GM12878 (cell line): ENCODE measurements at regions not wholly inside any gene's neighbourhood (a gene's known extent, or its start where the extent isn't known, plus 50 kb on each side); places are given as distances from the start of the nearest gene placed in this dataset.
A peak's percentile ranks its signal among the peaks of the same experiment; 100 is the strongest.

ENCODE experiments used
- ATAC-seq: fragments of 200-7000 bp; cut with Tn5 transposase; 3 replicates; pipeline ENCODE4 v1.9.1; 2020; ENCODE audit warnings: mild to moderate bottlenecking, moderate library complexity
- BruUV-seq: library from RNA; stranded (reverse); fragments of 400-500 nt; replicated peaks from 2 replicates; lab custom pipeline; 2021; lab: Mats Ljungman, UMichigan
- CTCF ChIA-PET: fragments of 300-600 bp; sonication (Branson Sonifier 250); formaldehyde crosslinking; extraction: SDS; loops from one replicate; lab custom pipeline; 2021; ENCODE audit warnings: inconsistent platforms; lab: Yijun Ruan, JAX
- POLR2A ChIA-PET: fragments of 350-600 bp; formaldehyde crosslinking; extraction: SDS; loops from one replicate; lab custom pipeline; 2021; ENCODE audit warnings: inconsistent platforms; lab: Charles Lee
- RAD21 ChIA-PET: fragments of 300-600 bp; sonication (Branson Sonifier 250); formaldehyde crosslinking; loops from one replicate; lab custom pipeline; 2023; ENCODE audit warnings: antibody characterized with exemption; ENCODE audit not compliant: unreplicated experiment; lab: Charles Lee
- SMC1A ChIA-PET: fragments of 300-600 bp; sonication (Branson Sonifier 250); formaldehyde crosslinking; loops from one replicate; lab custom pipeline; 2023; ENCODE audit not compliant: unreplicated experiment, uncharacterized antibody; lab: Charles Lee
- DNase-seq: peaks from one replicate; pipeline ENCODE4 v3.0.0-alpha.2; 2011; ENCODE audit warnings: low read depth, low spot score
- FAIRE-seq: peaks from 3 replicates; lab custom pipeline; 2011; peaks lifted over from hg19 to GRCh38; lab: Jason Lieb, UNC
- H2AFZ ChIP-seq: 2 replicates; pipeline ENCODE4 v1.6.0; 2011; ENCODE audit warnings: low read depth, low read length, control low read depth; ENCODE audit not compliant: control insufficient read depth
- H3K27ac ChIP-seq: 2 replicates; pipeline ENCODE4 v1.5.1; 2011; ENCODE audit warnings: control low read depth; ENCODE audit not compliant: control insufficient read depth, insufficient read depth
- H3K27me3 ChIP-seq, 2 experiments: replicated peaks in 1 of 2; 2 replicates each; pipeline versions ENCODE4 v1.6.0 to v1.6.1; 2011; ENCODE audit warnings: low read length in 1 of 2; ENCODE audit not compliant: control insufficient read depth in 2 of 2, insufficient read depth in 2 of 2
- H3K36me3 ChIP-seq, 2 experiments: 2 replicates each; pipeline ENCODE4 v1.5.1; 2011; ENCODE audit warnings: low read length in 1 of 2; ENCODE audit not compliant: control insufficient read depth in 2 of 2, insufficient read depth in 2 of 2
- H3K4me1 ChIP-seq: 2 replicates; pipeline ENCODE4 v1.6.1; 2011; ENCODE audit warnings: mild to moderate bottlenecking, low read length, moderate library complexity, mixed read lengths; ENCODE audit not compliant: control insufficient read depth, insufficient read depth
- H3K4me2 ChIP-seq: 2 replicates; pipeline ENCODE4 v1.6.0; 2011; ENCODE audit warnings: control low read depth; ENCODE audit not compliant: control insufficient read depth, insufficient read depth
- H3K4me3 ChIP-seq: fragments of 200-600 bp; sonication (generic); 2 replicates; pipeline ENCODE4 v1.5.1; 2016
- H3K79me2 ChIP-seq: 2 replicates; pipeline ENCODE4 v1.6.0; 2011; ENCODE audit warnings: low read length; ENCODE audit not compliant: control insufficient read depth, insufficient read depth
- H3K9ac ChIP-seq: 2 replicates; pipeline ENCODE4 v1.8.0; 2011; ENCODE audit warnings: low read length, control low read depth, mixed read lengths; ENCODE audit not compliant: control insufficient read depth, insufficient read depth
- H3K9me3 ChIP-seq: replicated peaks from 3 replicates; pipeline ENCODE4 v1.5.1; 2011; ENCODE audit warnings: mild to moderate bottlenecking, low read length; ENCODE audit not compliant: control insufficient read depth, insufficient read depth
- H4K20me1 ChIP-seq: 2 replicates; pipeline ENCODE4 v1.6.0; 2011; ENCODE audit not compliant: control insufficient read depth, insufficient read depth
- CEBPB ChIP-seq, 2 experiments: fragments of 150-350 bp in 1 of 2; IDR thresholded peaks; 2 replicates each; pipeline ENCODE4 v1.6.1; 2012 to 2014; ENCODE audit warnings: low read depth in 2 of 2, low read length in 2 of 2, borderline replicate concordance in 1 of 2, inconsistent platforms in 1 of 2
- CREB1 ChIP-seq: IDR thresholded peaks from 2 replicates; pipeline ENCODE4 v1.6.1; 2012; ENCODE audit warnings: low read depth, mild to moderate bottlenecking, inconsistent platforms
- CREM ChIP-seq: IDR thresholded peaks from 2 replicates; pipeline ENCODE4 v1.6.1; 2014; ENCODE audit warnings: antibody characterized with exemption, low read depth
- E2F4 ChIP-seq: IDR thresholded peaks from 2 replicates; pipeline ENCODE4 v1.6.1; 2012; ENCODE audit warnings: low read depth, low read length, improper control_type of control experiment
- EP300 ChIP-seq, 2 experiments: fragments of 150-350 bp in 1 of 2; IDR thresholded peaks; 2 replicates each; pipeline ENCODE4 v1.6.1; 2011 to 2012; ENCODE audit warnings: low read depth in 2 of 2, low read length in 2 of 2, borderline replicate concordance in 1 of 2, improper control_type of control experiment in 1 of 2, inconsistent platforms in 1 of 2; ENCODE audit not compliant: control insufficient read depth in 1 of 2
- JUNB ChIP-seq: IDR thresholded peaks from 2 replicates; pipeline ENCODE4 v1.6.1; 2016; ENCODE audit warnings: antibody characterized with exemption, mild to moderate bottlenecking
- MEF2A ChIP-seq: IDR thresholded peaks from 2 replicates; pipeline ENCODE4 v1.6.1; 2011; ENCODE audit warnings: low read depth, mild to moderate bottlenecking, low read length, moderate library complexity; ENCODE audit not compliant: insufficient read depth
- NFIC ChIP-seq: IDR thresholded peaks from 2 replicates; pipeline ENCODE4 v1.6.1; 2012; ENCODE audit warnings: low read depth, mild to moderate bottlenecking, inconsistent platforms, low read length, moderate library complexity
- PML ChIP-seq: IDR thresholded peaks from 2 replicates; pipeline ENCODE4 v1.6.1; 2012; ENCODE audit warnings: low read length, inconsistent platforms
- RUNX3 ChIP-seq: IDR thresholded peaks from 2 replicates; pipeline ENCODE4 v1.6.1; 2012; ENCODE audit warnings: low read length, inconsistent platforms
- SREBF2 ChIP-seq: IDR thresholded peaks from 2 replicates; pipeline ENCODE4 v1.6.1; 2012; ENCODE audit warnings: mild to moderate bottlenecking, low read length
- TCF12 ChIP-seq: IDR thresholded peaks from 2 replicates; pipeline ENCODE4 v1.6.1; 2011; ENCODE audit warnings: low read depth, mild to moderate bottlenecking, low read length
- TCF3 ChIP-seq: IDR thresholded peaks from 2 replicates; pipeline ENCODE4 v1.6.1; 2012; ENCODE audit warnings: low read depth, mild to moderate bottlenecking, low read length, borderline replicate concordance; ENCODE audit not compliant: insufficient read depth
- ZBED1 ChIP-seq: IDR thresholded peaks from 2 replicates; pipeline ENCODE4 v1.6.1; 2016; ENCODE audit warnings: borderline replicate concordance
- WGBS: methylation state at CpG from one replicate; pipeline ENCODE4 v1.1.6; 2016; ENCODE audit warnings: low lambda C conversion rate; ENCODE audit not compliant: insufficient replicate concordance, insufficient coverage; ENCODE audit errors: missing lambda C conversion rate; 5-methylcytosine and 5-hydroxymethylcytosine counted together
- in situ Hi-C: fragments of 300-500 bp; cut with MboI; formaldehyde crosslinking; loops from 9 replicates; pipeline ENCODE4 v1.14.3; 2018; ENCODE audit warnings: mixed read lengths
- intact Hi-C: fragments of 100-400 bp; cut with micrococcal nuclease; formaldehyde crosslinking; loops from one replicate; pipeline ENCODE4 v1.14.2; 2022; ENCODE audit not compliant: unreplicated experiment
- TF ChIP-seq, protein P1 (sequence below): IDR thresholded peaks from 2 replicates; pipeline ENCODE4 v1.6.1; 2012; ENCODE audit warnings: low read length, inconsistent platforms

DNA sequence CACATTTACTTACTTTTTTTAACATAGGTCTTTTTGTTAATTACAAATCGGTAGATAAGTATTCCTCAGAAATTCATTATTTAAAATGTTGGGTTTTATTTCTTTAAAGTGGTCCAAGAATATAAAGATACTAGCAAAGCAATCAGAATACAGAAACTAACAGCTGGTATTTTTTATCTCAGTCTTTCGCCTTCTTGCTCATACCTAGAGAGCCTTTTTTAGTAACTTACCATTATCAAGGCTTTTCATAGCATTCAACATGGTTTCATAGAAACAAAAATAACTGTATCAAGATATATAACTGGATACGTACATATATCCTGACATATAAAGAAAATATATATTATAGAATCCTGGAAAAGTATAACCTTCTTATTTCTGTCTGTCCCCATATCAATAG is 227.8 kb upstream of the MIR17HG start:
- DNase-seq: no peak
- peak; percentile 31 for ATAC-seq
- TF ChIP-seq EP300 (IDR thresholded peaks at IDR 0.05; ENCODE audit: borderline replicate concordance in 1 of 2, control insufficient read depth in 1 of 2, low read depth in 2 of 2, low read length in 2 of 2): peak in 1 of 2 experiments; percentile 27; a peak in 1 of 4 replicates
- TF ChIP-seq CREB1: no peak
- TF ChIP-seq, protein P1, sequence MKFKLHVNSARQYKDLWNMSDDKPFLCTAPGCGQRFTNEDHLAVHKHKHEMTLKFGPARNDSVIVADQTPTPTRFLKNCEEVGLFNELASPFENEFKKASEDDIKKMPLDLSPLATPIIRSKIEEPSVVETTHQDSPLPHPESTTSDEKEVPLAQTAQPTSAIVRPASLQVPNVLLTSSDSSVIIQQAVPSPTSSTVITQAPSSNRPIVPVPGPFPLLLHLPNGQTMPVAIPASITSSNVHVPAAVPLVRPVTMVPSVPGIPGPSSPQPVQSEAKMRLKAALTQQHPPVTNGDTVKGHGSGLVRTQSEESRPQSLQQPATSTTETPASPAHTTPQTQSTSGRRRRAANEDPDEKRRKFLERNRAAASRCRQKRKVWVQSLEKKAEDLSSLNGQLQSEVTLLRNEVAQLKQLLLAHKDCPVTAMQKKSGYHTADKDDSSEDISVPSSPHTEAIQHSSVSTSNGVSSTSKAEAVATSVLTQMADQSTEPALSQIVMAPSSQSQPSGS: peak; percentile 42; the same call in 1 of the 2 replicates
- peak; percentile 96 for TF ChIP-seq MEF2A
- peak; percentile 78; the same call in 1 of the 2 replicates for TF ChIP-seq ZBED1
- TF ChIP-seq TCF3: 0 out of 2 replicates have a peak, but pooled peaks have one; percentile 63
- TF ChIP-seq NFIC: peak; percentile 85
- no peak for TF ChIP-seq CEBPB (IDR thresholded peaks at IDR 0.05; ENCODE audit: borderline replicate concordance in 1 of 2, low read depth in 2 of 2, low read length in 2 of 2)
- TF ChIP-seq RUNX3: peak; percentile 49; the same call in 1 of the 2 replicates
- no peak for TF ChIP-seq SREBF2
- no peak for TF ChIP-seq PML
- TF ChIP-seq TCF12: peak; percentile 41; the same call in 1 of the 2 replicates
- peak; percentile 91 for TF ChIP-seq JUNB
- TF ChIP-seq E2F4: no peak
- TF ChIP-seq CREM: peak; percentile 43; the same call in 1 of the 2 replicates
- intact Hi-C loops (no loop called here), in situ Hi-C loops (no loop called here)
- ChIA-PET SMC1A (no interaction called here), RAD21 (no interaction called here), POLR2A (no interaction called here), CTCF (no interaction called here)
- H3K79me2 ChIP-seq: no peaks in the 10 kb centered on the region
- H3K27ac ChIP-seq: no peak overlapping the region
- no peak for FAIRE-seq
- H3K27me3 ChIP-seq: no peaks in the 10 kb centered on the region
- peaks cover 7% of the 10 kb centered on the region; the same call in 1 of the 2 replicates for H3K4me1 ChIP-seq
- H3K4me3 ChIP-seq: no peak overlapping the region
- no peak overlapping the region for H3K9ac ChIP-seq
- H4K20me1 ChIP-seq: no peaks in the 10 kb centered on the region
- H3K4me2 ChIP-seq: no peak overlapping the region
- H2AFZ ChIP-seq: no peak overlapping the region
- no TSS peak for BruUV-seq
- no peaks in the 10 kb centered on the region for H3K36me3 ChIP-seq
- WGBS: 1% methylated on average over 3 of the region's 3 CpGs
- no peaks in the 10 kb centered on the region for H3K9me3 ChIP-seq
